Embryonic facial prominence (tissue), 1 donor: ENCODE measurements at regions not wholly inside any gene's neighbourhood (a gene's known extent, or its start where the extent isn't known, plus 50 kb on each side); places are given as distances from the start of the nearest gene placed in this dataset.
"Not testable (repeated sequence)": the region's sequence is repeated elsewhere in the genome, so short reads cannot be mapped to it uniquely, and the experiment has no call there.

ENCODE experiments used
- DNase-seq: peaks from one replicate; pipeline ENCODE4 v3.0.0-alpha.2; 2016; ENCODE audit errors: extremely low spot score

- DNase-seq, result no peak
Observed at GRCh38 chr6:48512390-48512789, 401.4 kb upstream of the PTCHD4 start.

GRCh38 chr6:48511378-48511777, 400.4 kb upstream of the PTCHD4 start:
- DNase-seq, result no peak

DNA sequence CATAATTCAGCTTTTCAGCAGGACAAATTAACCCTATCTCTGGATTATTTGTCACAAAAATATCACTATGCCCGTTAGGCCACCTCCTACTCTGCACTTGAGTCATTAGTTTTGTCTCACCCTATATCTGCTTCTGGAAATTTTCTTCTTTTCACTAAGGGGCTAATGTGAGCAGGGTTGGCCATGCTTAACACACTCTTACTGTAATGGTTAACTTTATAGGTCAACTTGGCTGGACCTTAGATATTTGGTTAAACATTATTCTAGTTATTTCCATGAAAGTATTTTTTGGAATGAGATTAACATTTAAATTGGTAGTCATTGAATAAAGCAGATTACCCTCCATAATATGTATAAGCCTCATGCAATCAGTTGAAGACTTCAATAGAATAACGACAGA, 394.6 kb upstream of the PTCHD4 start:
- no peak for DNase-seq

DNA sequence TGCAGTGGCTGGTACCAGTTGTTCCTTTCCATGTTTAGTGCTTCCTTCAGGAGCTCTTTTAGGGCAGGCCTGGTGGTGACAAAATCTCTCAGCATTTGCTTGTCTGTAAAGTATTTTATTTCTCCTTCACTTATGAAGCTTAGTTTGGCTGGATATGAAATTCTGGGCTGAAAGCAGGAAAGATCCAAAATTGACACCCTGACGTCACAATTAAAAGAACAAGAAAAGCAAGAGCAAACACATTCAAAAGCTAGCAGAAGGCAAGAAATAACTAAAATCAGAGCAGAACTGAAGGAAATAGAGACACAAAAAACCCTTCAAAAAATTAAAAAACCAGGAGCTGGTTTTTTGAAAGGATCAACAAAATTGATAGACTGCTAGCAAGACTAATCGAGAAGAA, 382.4 kb upstream of the PTCHD4 start:
- DNase-seq, result not testable (repeated sequence)

- no peak for DNase-seq
Observed at GRCh38 chr6:48490658-48491057, 379.7 kb upstream of the PTCHD4 start.

GRCh38 chr6:48486876-48487275, 375.9 kb upstream of the PTCHD4 start:
- DNase-seq, result no peak

DNA sequence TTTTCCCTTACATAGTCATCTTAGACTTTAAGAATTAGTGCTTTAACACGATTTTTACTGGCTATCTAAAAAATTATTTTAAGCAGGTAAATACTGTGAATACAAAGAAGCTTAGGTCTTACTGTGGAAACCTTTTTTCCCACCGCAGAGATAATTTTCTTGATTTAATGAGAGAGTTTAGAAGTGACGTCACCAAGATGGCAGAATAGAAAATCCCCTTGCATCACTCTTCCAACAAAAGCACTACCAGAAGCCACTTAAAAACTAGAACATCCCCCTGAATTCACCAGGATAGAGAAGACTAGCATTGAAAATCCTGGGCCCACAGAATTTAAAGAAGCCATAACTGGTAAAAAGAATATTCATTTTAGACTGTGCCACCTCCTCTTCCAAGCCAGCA, 375.4 kb upstream of the PTCHD4 start:
- no peak for DNase-seq

DNA sequence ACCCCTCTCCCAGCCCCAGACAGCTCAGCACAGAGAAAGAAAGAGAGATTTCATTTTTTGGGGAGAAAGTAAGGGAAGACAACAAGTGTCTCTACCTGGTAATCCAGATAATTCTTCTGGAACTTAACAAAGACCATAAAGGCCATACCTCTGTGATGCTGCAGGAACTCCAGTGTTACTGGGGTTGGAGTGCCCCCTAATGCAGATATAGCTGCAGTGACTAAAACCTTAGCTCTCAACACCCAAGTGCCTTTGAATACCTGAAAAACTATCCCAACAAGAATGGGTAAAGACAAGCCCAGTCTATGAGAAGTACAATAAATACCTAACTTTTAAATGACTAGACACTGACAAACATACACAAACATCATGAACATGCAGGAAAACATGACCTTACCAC, 365.3 kb upstream of the PTCHD4 start:
- no peak for DNase-seq

DNA sequence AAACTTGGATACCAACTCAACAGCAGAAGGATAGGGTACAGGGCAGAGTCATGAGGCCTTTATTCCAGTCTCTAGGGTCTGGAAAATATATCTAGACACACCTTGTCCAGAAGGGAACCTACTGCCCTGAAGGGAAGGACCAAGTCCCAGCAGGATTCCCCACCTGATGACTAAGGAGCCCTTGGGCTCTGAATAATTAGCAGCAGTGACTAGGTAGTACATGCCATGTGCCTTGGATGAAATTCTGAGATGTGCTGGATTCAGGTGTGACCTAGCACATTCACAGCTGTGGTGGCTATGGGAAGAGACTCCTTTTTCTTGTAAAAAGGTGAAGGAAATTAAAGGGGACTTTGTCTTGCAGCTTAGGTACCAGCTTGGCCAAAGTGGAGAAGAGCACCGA, 364.3 kb upstream of the PTCHD4 start:
- DNase-seq, result no peak

DNA sequence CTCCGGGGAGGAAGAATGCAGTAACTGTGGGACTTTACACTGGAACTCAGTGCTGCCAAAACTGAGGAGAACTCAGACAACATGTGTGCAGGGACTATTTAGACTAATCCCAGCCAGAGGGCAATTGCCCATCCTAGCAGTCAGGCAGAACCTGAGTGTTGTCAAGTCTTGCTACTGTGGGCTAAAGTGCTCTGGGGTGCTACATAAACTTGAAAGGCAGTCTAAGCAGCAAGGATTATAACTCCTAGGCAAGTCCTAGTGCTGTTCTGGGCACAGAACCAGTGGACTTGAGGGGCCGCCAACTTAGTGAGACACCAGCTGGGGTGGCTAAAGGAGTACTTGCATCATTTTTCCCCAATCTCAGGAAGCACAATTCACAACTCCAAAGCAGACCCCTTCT, 363.8 kb upstream of the PTCHD4 start:
- no peak for DNase-seq

- no peak for DNase-seq
Observed at GRCh38 chr6:48474136-48474535, 363.1 kb upstream of the PTCHD4 start.

- DNase-seq, result no peak
Observed at GRCh38 chr6:48472535-48472934, 361.5 kb upstream of the PTCHD4 start.

GRCh38 chr6:48472091-48472490, 361.1 kb upstream of the PTCHD4 start:
- DNase-seq, result no peak

DNA sequence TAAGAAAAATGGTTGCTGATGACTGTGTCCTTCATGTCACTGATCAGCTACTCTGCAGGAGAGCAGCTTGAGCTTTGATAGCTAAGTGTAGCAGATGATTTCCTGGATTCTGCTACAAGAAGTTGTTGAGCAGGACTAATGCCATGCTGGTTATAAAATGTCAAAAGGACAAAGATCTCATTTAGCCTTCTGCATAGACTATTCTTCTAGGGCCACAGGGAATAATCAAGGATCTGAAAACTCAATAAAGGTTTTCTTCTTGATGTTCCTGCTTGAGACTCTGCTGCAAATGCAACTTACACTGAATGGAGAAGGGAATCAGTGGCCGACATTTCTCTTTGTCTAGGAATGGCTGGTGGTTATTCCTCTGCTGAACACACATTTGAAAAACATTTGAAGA, 360.3 kb upstream of the PTCHD4 start:
- no peak for DNase-seq

- DNase-seq, result no peak
Observed at GRCh38 chr6:48449002-48449401, 338.0 kb upstream of the PTCHD4 start.

GRCh38 chr6:48447251-48447650, 336.3 kb upstream of the PTCHD4 start:
- no peak for DNase-seq

- DNase-seq, result no peak
Observed at GRCh38 chr6:48429610-48430009, 318.6 kb upstream of the PTCHD4 start.

DNA sequence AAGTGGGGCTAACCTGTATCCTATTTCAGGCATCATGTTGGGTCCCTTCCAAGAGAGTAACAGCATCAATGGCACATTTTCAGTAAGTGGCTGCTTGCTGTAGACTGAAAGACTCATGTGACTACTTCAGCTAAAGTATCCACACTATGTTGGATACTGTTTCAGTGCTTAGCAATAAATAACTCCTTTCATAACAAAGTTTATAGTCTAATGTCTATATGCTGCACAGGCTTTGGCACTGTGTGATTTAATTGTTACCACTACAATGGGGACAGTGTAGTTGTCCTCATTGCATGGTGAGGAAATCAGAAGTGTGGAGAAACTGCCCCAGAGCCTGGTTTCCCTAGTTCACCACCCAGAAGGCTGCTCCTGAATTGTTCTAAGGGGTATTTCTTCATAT, 318.0 kb upstream of the PTCHD4 start:
- no peak for DNase-seq

GRCh38 chr6:48426636-48427035, 315.6 kb upstream of the PTCHD4 start:
- DNase-seq, result no peak

- DNase-seq, result no peak
Observed at GRCh38 chr6:48423640-48424365, 312.8 kb upstream of the PTCHD4 start.

- DNase-seq, result no peak
Observed at GRCh38 chr6:48419992-48420391, 309.0 kb upstream of the PTCHD4 start.

GRCh38 chr6:48417927-48418326, 306.9 kb upstream of the PTCHD4 start:
- no peak for DNase-seq

DNA sequence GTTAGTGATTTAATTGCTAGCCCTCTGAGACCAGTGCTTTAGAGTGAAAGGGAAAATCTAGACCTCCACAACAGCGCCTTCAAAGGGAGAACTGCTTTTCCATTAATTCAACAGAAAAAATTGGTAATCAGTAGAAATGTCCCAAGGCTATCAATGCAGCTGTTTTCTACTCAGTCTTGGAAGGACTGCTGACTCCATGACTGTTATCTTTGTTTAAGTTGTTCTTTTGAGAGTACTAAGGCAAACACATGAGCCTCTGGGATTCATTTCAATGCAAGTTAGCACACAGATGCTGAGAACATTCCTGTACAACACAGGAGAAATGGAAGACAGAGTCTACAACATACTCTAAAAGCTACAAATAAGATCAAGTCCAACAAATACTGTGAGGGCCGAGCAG, 301.7 kb upstream of the PTCHD4 start:
- DNase-seq, result no peak

GRCh38 chr6:48404927-48405326, 293.9 kb upstream of the PTCHD4 start:
- no peak for DNase-seq
